ENCODE measurements at regions not wholly inside any gene's neighbourhood (a gene's known extent, or its start where the extent isn't known, plus 50 kb on each side); places are given as distances from the start of the nearest gene placed in this dataset.
"Not testable (repeated sequence)": the region's sequence is repeated elsewhere in the genome, so short reads cannot be mapped to it uniquely, and the experiment has no call there.

DNA sequence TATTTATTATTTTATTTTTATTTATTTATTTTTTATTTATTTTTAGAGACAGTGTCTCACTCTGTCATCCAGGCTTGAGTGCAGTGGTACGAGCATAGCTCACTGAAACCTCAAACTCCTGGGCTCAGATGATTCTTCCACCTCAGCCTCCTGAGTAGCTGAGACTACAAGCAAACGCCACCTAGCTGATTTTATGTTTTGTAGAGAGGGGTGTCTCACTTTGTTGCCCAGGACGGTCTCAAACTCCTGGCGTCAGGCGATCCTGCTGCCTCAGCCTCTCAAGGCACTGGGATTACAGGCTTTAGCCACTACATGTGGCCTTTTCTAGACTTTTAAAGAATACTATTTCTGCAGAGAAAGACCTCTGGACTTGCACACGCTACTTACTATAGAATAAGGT is 61.3 kb upstream of the C1orf53 start:
- DNase-seq = no peak
- no peaks in the 10 kb centered on the region for H4K20me1 ChIP-seq (ENCODE audit: insufficient read depth, low read depth, low read length)
- H3K27ac ChIP-seq (ENCODE audit: low read length) = no peak overlapping the region
- H3K36me3 ChIP-seq (ENCODE audit: insufficient read depth, low read length) = no peaks in the 10 kb centered on the region
- H2AFZ ChIP-seq (ENCODE audit: low read length) = no peak overlapping the region
- no peak overlapping the region for H3K4me3 ChIP-seq (ENCODE audit: low read length)
- no peaks in the 10 kb centered on the region for H3K9me2 ChIP-seq (replicated peaks; ENCODE audit: insufficient read depth, low read length)
- H3K4me1 ChIP-seq (ENCODE audit: low read length) = no peaks in the 10 kb centered on the region
- H3K4me2 ChIP-seq (ENCODE audit: low read depth, low read length, poor library complexity, severe bottlenecking) = no peak overlapping the region
- no peaks in the 10 kb centered on the region for H3K79me2 ChIP-seq (ENCODE audit: low read length)
- no peaks in the 10 kb centered on the region for H3K9me3 ChIP-seq (ENCODE audit: low read length)
- H3K9ac ChIP-seq (ENCODE audit: low read length) = no peak overlapping the region
- H3K27me3 ChIP-seq (ENCODE audit: low read length) = no peaks in the 10 kb centered on the region

DNA sequence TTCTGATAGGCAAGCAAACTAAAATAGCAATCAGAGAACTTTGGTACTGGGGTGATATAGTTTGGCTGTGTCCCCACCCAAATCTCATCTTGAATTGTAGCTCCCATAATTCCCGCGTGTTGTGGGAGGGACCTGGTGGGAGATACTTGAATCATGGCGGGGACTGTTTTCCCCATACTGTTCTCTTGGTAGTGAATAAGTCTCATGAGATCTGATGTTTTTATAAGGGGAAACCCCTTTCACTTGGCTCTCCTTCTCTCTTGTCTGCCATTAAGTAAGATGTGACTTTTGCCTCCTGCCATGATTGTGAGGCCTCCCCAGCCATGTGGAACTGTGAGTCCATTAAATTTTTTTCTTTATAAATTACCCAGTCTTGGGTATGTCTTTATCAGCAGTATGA is 62.6 kb upstream of the C1orf53 start:
- H4K20me1 ChIP-seq (ENCODE audit: insufficient read depth, low read depth, low read length); H3K27ac ChIP-seq (ENCODE audit: low read length); H3K9me2 ChIP-seq (replicated peaks; ENCODE audit: insufficient read depth, low read length); H3K4me3 ChIP-seq (ENCODE audit: low read length); H3K27me3 ChIP-seq (ENCODE audit: low read length); H3K36me3 ChIP-seq (ENCODE audit: insufficient read depth, low read length); H3K4me1 ChIP-seq (ENCODE audit: low read length); H3K9me3 ChIP-seq (ENCODE audit: low read length); DNase-seq; H2AFZ ChIP-seq (ENCODE audit: low read length); H3K9ac ChIP-seq (ENCODE audit: low read length); H3K79me2 ChIP-seq (ENCODE audit: low read length); H3K4me2 ChIP-seq (ENCODE audit: low read depth, low read length, poor library complexity, severe bottlenecking): not testable (repeated sequence)

DNA sequence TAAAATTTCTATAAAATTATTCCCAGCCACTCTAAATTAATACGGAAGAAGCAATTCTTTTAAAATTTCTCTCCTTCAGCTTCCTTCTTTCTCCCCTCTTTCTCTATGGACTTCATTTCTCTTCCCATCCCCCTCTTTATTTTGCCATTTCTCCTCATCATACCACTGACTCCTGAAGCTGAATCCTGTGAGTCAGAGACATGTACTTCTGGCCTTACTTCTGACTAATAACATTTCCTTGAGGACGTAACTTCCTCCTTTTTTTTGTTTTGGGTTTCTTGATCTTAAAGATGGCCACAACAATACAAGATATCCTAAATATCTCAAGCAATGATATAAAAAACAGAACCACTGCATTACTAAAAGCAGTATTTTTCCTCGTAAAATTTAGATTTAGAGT is 63.6 kb upstream of the DENND1B start:
- H3K9me2 ChIP-seq (replicated peaks; ENCODE audit: insufficient read depth, low read length) = no peaks in the 10 kb centered on the region
- no peak overlapping the region for H3K27ac ChIP-seq (ENCODE audit: low read length)
- no peak overlapping the region for H3K9ac ChIP-seq (ENCODE audit: low read length)
- H3K27me3 ChIP-seq (ENCODE audit: low read length) = no peaks in the 10 kb centered on the region
- no peaks in the 10 kb centered on the region for H3K9me3 ChIP-seq (ENCODE audit: low read length)
- no peak for DNase-seq
- H2AFZ ChIP-seq (ENCODE audit: low read length) = no peak overlapping the region
- H3K4me3 ChIP-seq (ENCODE audit: low read length) = no peak overlapping the region
- H3K36me3 ChIP-seq (ENCODE audit: insufficient read depth, low read length) = no peaks in the 10 kb centered on the region
- H3K79me2 ChIP-seq (ENCODE audit: low read length) = no peaks in the 10 kb centered on the region
- H3K4me2 ChIP-seq (ENCODE audit: low read depth, low read length, poor library complexity, severe bottlenecking) = no peak overlapping the region
- no peaks in the 10 kb centered on the region for H4K20me1 ChIP-seq (ENCODE audit: insufficient read depth, low read depth, low read length)
- H3K4me1 ChIP-seq (ENCODE audit: low read length) = no peaks in the 10 kb centered on the region

DNA sequence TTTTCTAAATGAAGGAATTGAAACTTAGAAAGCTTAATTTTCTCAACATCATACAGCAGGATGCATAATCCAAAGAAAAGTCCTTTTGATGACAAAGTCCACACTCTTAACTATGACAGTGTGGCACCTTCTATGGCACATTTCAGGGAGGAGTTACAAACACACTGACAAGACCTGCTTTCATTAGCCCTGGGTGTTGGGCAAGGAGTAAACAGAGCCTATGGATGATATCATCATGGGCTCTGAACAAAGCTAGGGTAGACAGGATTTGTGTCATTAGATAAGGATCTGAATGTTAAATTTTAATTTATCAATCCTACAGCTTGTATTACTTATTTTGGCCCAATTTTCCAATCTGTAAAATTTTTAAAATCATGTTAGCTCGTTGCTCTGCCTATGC is 62.6 kb upstream of the DENND1B start:
- H3K9me2 ChIP-seq (replicated peaks; ENCODE audit: insufficient read depth, low read length) = no peaks in the 10 kb centered on the region
- no peaks in the 10 kb centered on the region for H3K36me3 ChIP-seq (ENCODE audit: insufficient read depth, low read length)
- no peak overlapping the region for H3K9ac ChIP-seq (ENCODE audit: low read length)
- no peak overlapping the region for H3K4me3 ChIP-seq (ENCODE audit: low read length)
- H3K27ac ChIP-seq (ENCODE audit: low read length) = no peak overlapping the region
- H4K20me1 ChIP-seq (ENCODE audit: insufficient read depth, low read depth, low read length) = no peaks in the 10 kb centered on the region
- no peaks in the 10 kb centered on the region for H3K79me2 ChIP-seq (ENCODE audit: low read length)
- no peak overlapping the region for H2AFZ ChIP-seq (ENCODE audit: low read length)
- H3K4me1 ChIP-seq (ENCODE audit: low read length) = no peaks in the 10 kb centered on the region
- H3K27me3 ChIP-seq (ENCODE audit: low read length) = no peaks in the 10 kb centered on the region
- H3K9me3 ChIP-seq (ENCODE audit: low read length) = no peaks in the 10 kb centered on the region
- no peak for DNase-seq
- no peak overlapping the region for H3K4me2 ChIP-seq (ENCODE audit: low read depth, low read length, poor library complexity, severe bottlenecking)

DNA sequence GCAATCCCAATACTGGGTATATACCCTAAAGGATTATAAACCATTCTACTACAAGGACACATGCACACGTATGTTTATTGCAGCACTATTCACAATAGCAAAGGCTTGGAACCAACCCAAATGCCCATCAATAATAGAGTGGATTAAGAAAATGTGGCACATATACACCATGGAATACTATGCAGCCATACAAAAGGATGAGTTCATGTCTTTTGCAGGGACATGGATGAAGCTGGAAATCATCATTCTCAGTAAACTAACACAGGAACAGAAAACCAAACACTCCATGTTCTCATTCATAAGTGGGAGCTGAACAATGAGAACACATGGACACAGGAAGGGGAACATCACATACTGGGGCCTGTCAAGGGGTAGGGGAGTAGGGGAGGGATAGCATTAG is 61.1 kb upstream of the DENND1B start:
- not testable (repeated sequence) for H3K9me2 ChIP-seq (replicated peaks; ENCODE audit: insufficient read depth, low read length); H3K9ac ChIP-seq (ENCODE audit: low read length); H3K4me3 ChIP-seq (ENCODE audit: low read length); H3K27ac ChIP-seq (ENCODE audit: low read length); H3K79me2 ChIP-seq (ENCODE audit: low read length); H3K36me3 ChIP-seq (ENCODE audit: insufficient read depth, low read length); H3K4me2 ChIP-seq (ENCODE audit: low read depth, low read length, poor library complexity, severe bottlenecking); H4K20me1 ChIP-seq (ENCODE audit: insufficient read depth, low read depth, low read length); H3K9me3 ChIP-seq (ENCODE audit: low read length); H3K4me1 ChIP-seq (ENCODE audit: low read length); H3K27me3 ChIP-seq (ENCODE audit: low read length); DNase-seq; H2AFZ ChIP-seq (ENCODE audit: low read length)

DNA sequence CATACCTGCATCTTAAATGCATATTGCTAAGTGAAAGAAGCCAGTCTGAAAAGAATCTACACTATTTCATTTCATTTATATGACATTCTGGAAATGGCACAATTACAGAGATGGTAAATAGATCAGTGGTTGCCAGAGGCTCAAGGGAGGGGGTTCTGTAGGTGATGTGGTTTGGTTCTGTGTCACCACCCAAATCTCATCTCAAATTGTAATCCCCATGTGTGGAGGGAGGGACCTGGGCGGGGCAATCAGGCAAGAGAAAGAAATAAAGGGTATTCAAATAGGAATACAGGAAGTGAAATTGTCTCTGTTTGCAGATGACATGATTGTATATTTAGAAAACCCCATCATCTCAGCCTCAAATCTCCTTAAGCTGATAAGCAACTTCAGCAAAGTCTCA is 53.7 kb upstream of the DENND1B start:
- H3K9ac ChIP-seq (ENCODE audit: low read length); H3K27me3 ChIP-seq (ENCODE audit: low read length); H3K9me3 ChIP-seq (ENCODE audit: low read length); H3K4me3 ChIP-seq (ENCODE audit: low read length); H4K20me1 ChIP-seq (ENCODE audit: insufficient read depth, low read depth, low read length); H3K79me2 ChIP-seq (ENCODE audit: low read length); H3K27ac ChIP-seq (ENCODE audit: low read length); H3K9me2 ChIP-seq (replicated peaks; ENCODE audit: insufficient read depth, low read length); H3K4me1 ChIP-seq (ENCODE audit: low read length); H3K36me3 ChIP-seq (ENCODE audit: insufficient read depth, low read length); H3K4me2 ChIP-seq (ENCODE audit: low read depth, low read length, poor library complexity, severe bottlenecking); H2AFZ ChIP-seq (ENCODE audit: low read length): not testable (repeated sequence)
- peak; percentile 44 for DNase-seq

DNA sequence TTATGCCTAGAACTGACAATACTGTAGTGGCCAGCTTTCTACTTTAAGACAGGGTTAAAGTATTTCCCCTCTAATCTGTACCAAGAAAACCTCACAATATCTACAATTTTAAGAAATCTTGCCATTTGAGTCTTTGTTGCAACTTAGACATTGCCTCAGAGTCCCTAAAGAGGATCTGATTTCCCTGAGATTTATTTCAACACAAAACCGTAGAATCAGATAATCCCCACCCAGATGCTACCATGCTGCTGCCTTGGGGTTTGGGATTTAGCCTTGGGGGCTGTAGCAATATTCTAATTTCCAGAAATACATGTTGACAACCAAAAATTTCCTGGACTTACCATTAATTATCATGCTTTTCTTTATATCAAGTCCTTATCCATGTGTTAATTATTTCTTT is 50.3 kb upstream of the DENND1B start:
- Histone ChIP-seq H4K20me1 (ENCODE audit: insufficient read depth, low read depth, low read length) (no peaks in the 10 kb centered on the region), H3K27ac (ENCODE audit: low read length) (no peak overlapping the region), H3K9me3 (ENCODE audit: low read length) (no peaks in the 10 kb centered on the region), H3K9ac (ENCODE audit: low read length) (no peak overlapping the region), H3K27me3 (ENCODE audit: low read length) (no peaks in the 10 kb centered on the region), H3K4me2 (ENCODE audit: low read depth, low read length, poor library complexity, severe bottlenecking) (no peak overlapping the region), H3K4me1 (ENCODE audit: low read length) (no peaks in the 10 kb centered on the region; the same call in 1 of the 2 replicates), H3K36me3 (ENCODE audit: insufficient read depth, low read length) (no peaks in the 10 kb centered on the region), H3K4me3 (ENCODE audit: low read length) (no peak overlapping the region), H3K9me2 (replicated peaks; ENCODE audit: insufficient read depth, low read length) (no peaks in the 10 kb centered on the region), H3K79me2 (ENCODE audit: low read length) (no peaks in the 10 kb centered on the region), H2AFZ (ENCODE audit: low read length) (no peak overlapping the region)
- DNase-seq = no peak

Data from Karpas-422 (cell line).